GM21360 (cell line): ENCODE measurements at regions not wholly inside any gene's neighbourhood (a gene's known extent, or its start where the extent isn't known, plus 50 kb on each side); places are given as distances from the start of the nearest gene placed in this dataset.

Experiments used
- ATAC-seq: cut with Tn5 transposase; IDR thresholded peaks from one replicate; pipeline ENCODE4 v1.9.1; 2021; ENCODE audit warnings: mild to moderate bottlenecking, moderate library complexity; ENCODE audit not compliant: unreplicated experiment

DNA sequence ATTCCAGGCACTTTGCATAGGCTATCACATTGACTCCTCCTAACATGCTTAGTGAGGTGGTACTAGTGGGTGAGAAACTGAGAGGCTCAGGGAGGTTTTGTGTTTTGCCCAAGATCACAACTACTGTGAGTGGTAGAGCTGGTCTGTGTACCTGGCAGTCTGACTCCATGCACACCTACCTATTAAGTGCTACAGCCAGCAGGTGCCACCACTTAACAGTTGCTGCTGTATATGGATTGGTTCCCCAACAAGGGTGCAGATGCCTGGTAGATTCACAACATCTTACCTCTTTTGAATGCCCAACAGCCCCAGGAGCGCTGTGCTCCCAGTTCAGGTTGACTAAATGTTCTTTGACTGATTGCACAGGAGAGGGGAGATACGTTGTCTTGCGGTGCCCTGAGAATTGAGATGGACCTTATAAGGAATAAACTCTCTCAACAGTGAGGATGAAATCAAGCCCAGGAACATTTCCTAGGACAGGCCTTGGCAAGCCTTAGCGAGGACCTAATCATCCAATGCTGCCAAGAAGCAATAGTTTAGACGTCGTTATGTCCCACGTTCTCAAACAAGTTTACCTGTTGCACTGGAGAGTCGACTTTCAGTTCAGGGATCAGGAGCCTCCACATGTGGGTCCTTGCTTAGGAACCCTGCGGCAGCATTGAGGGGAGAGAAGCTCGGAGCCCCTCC is 78.9 kb upstream of the F3 start:
- ATAC-seq, result no peak

GRCh38 chr1:94619731-94620130 is 78.2 kb upstream of the F3 start:
- no peak for ATAC-seq

DNA sequence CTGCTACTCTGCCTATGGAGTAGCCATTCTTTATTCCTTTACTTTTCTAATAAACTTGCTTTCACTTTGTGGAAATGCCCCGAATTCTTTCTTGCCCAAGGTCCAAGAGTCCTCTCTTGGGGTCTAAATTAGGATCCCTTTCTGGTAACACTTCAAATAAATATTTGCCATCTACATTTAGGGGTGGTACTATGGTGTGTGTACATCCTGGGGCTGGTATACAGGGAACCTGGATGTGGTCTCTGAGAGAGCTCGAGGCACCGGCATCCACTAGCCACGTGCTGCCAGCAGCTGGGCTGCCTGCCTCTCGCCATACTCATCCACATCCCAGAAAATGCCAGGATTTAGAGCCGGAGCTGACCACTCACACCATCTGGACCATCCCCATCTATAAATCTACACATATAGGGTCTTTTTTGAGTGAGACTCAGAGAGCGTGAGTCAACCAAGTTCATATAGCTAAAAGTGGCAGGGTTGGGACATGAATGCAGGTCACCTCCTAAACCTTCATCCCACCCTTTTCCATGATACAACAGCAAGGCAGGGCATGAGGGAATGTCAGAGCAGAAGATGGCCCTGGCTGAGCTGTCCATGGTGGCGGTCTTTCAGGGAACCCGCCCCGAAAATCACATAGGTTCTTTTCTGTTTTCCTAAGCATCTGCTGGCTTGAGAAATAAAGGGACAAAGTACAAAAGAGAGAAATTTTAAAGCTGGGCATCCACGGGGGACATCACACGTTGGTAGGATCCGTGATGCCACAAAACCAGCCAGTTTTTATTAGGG is 76.6 kb upstream of the F3 start:
- no peak for ATAC-seq

DNA sequence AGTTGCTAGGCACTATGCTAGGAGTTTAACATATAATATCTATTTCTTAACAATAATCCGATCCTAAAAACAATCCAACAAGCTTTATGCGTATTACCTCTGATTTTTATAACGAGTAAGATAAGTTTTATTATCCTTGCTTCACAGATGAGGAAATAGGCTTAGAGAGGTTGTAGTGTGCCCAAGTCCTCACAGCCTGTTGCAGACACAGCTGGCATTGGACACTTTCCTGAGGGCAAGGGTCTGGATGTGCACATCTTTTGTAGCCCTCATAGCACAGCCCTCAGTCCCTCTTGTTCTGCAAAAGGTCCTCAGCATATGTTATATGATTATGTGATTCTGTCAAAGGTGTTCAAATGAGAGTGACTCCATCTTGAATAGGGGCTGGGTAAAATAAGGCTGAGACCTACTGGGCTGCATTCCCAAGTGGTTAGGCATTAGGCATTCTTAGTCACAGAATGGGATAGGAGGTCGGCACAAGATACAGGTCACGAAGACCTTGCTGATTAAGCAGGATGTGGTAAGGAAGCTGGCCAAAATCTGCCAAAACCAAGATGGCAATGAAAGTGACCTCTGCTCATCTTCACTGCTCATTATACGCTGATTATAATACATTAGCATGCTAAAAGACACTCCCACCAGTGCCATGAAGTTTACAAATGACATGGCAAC is 75.7 kb upstream of the F3 start:
- ATAC-seq, result no peak

DNA sequence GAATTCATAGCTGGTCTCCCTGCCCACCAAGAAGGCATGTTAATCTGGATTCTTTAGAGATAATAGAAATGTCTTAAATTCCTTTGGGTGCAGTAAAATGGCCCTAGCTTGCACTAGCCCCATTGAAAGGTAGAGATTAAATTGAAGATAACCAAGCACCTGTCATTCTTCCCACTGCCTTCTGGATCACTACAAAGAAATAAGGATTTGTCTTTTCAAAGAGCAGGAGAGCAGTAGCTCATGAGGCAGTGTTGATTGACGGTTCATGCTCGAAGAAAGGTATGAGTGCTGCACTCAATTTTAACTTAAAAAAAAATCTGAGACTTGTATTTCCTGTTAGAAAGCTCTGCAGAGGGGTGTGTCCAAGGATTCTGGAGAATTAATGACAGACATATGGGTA is 74.9 kb upstream of the F3 start:
- ATAC-seq, result no peak

DNA sequence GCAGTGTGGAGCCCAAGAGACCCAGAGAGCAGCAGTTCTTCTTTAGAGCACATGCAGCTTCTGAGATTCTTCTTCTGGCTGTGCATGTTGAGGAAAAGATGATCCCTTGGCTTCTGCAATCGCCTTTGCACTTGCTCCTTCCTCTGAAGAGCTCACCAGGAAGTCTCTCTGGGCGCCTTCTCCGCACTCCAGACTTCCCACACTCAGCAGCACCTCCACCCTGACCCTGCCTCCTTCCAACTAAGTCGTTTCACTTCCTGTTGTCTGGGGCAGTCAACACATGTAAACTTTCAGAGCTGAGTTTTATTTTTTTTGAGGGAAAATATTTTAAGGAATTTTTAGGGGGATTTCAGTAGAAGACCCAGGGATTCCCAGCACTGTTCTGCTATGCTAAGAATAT is 73.4 kb upstream of the F3 start:
- no peak for ATAC-seq

GRCh38 chr1:94614168-94614815 is 72.7 kb upstream of the F3 start:
- no peak for ATAC-seq

DNA sequence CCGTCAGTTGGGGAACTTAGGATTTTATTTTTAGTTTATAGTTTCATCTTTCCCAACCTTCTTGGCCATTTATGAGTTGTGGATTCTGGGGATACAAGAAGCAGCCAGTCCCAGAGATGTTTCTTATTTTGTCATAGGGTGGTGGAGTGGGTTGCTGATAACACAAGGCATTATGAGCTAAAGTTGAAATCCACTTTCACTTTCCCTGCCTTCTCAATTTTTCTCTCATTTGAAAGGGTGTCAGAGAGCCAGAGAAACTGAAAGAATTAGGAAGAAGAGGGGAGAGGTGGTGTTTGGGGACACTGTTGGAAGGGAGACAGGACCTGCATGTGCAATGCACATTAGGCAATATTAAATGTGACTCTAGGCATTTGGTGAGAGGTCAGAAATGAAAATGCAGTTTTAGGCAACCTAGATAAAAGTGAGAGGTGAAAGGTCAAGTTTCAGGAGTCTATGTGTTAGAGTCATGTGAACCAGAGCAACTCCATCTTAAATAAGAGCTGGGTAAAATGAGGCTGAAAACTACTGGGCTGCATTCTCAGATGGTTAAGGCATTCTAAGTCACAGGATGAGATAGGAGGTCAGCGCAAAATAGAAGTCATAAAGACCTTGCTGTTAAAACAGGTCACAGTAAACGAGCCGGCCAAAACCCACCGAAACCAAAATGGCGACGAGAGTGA is 71.1 kb upstream of the F3 start:
- ATAC-seq, result no peak

DNA sequence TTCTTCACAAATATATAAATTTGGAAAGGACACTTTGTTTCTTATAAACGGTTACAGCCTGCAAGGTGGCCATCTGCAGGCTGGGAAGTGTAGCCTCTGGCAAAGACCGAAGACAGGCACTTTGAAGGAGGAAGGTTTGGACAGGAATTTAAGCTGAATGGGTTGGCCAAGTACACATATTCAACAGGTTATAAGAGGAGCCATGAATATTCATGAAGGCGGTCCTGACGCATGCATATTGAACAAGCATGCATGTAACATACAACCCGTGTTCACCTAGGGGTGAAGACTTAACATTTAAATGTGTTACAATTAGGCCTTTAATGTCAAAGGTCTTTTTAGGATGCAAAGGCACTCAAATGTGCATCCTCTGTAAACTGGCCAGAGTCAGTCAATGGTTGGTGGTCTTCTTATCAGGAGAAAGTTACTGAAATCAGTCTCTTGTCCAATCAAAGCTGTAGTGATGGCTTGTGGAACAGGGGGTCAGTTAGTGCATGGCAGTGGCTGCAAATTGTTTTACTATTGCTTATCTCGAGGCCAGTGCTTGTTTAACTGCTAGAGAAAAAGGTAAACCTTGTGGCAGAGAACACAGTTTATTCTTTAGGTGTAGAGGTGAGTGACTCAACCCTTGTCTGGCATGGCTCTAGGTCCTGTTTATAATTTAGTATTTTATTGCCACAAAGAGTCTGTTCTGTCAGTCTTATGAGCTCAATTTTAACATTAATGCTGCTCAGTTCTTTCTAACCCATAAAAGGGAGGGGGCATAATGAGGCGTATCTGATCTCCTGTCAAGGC is 70.3 kb upstream of the F3 start:
- ATAC-seq, result no peak

DNA sequence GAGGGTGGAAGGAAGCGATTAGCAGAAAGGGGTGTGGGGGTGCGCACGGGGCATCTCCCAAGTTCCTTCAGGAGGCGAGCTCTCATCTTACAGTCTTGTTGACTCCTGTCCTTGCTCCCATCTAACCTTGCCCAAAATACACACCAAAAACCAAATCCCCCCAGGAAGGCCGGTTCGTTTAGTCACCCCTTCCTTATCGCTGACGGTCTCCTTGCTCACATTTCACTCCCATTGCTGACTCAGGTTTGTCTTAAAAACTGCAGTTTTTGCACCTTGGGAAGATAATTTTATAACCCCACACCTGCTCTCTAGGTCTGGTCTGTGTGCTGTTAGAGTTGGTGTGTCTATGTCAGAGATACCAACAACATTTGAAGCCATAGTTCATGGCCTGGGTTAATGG is 68.1 kb upstream of the F3 start:
- no peak for ATAC-seq

GRCh38 chr1:94608852-94609530 is 67.4 kb upstream of the F3 start:
- no peak for ATAC-seq

DNA sequence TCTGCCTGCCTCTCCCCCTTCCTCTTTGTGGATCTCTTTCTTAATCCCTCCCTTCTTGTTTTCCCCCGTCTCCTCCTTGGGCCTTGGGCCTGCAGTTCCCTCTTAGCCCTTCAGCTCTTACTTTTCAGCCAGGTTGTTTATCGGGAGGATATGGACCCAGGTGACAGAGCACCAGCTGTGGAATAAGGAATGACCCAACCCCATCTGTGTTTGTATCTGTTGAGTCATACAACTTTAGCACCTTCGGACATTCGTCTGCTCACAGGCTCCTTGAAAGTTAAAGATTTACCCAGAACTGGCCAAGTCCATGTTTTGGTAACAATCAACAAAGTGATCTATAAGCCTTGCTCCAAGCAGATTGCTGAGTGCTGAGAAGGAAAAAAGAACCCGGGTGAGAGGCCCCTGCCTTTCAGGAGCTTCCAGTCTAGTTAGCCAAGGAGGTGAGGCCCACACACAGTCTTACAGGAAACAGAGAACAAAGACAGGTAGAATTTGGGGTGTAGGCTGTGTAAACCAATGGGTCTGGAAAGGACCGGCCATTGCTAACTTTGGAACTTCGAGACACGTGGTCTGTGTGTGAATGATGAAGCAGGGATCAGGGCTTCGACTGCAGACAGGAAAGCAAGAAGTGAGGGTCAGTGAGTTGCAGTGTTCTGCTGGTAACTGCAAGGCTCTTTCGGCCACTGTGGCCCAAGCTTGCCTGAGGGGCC is 66.7 kb upstream of the F3 start:
- ATAC-seq, result no peak

DNA sequence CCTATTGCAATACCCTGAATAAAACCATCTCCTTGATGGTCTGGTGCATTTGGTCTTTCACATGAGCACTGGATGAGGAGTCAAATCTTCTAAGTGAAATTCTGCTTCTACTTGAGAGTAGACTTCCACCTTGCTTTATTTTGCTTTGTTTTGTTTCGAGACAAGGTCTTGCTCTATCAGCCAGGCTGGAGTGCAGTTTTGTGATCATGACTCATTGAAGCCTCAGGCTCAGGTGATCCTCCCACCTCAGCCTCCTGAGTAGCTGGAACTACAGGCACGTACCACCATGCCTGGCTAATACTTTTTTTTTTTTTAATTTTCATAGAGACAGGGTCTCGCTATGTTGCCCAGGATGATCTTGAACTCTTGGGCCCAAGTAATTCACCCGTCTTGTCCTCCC is 65.8 kb upstream of the F3 start:
- no peak for ATAC-seq

DNA sequence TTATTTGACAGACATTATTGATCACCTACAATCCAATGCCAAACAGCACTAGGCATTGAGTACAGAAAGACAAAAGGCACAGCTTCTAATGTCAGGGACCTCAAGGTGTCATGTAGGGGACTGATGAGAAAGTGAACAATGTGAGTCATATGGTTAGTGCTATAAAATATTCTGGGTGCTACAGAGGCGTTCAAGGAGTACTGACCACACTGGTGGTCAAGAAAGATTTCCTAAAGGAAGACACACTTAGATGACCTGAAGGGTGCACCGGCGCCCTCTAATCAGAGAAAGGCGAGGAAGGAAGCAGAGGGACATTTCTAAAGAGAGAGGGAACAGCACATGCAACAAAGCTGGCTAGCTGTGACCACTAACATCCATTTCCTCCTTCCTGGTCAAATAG is 64.9 kb upstream of the F3 start:
- no peak for ATAC-seq

- ATAC-seq, result no peak
Observed at GRCh38 chr1:94603663-94604062, 62.1 kb upstream of the F3 start.

DNA sequence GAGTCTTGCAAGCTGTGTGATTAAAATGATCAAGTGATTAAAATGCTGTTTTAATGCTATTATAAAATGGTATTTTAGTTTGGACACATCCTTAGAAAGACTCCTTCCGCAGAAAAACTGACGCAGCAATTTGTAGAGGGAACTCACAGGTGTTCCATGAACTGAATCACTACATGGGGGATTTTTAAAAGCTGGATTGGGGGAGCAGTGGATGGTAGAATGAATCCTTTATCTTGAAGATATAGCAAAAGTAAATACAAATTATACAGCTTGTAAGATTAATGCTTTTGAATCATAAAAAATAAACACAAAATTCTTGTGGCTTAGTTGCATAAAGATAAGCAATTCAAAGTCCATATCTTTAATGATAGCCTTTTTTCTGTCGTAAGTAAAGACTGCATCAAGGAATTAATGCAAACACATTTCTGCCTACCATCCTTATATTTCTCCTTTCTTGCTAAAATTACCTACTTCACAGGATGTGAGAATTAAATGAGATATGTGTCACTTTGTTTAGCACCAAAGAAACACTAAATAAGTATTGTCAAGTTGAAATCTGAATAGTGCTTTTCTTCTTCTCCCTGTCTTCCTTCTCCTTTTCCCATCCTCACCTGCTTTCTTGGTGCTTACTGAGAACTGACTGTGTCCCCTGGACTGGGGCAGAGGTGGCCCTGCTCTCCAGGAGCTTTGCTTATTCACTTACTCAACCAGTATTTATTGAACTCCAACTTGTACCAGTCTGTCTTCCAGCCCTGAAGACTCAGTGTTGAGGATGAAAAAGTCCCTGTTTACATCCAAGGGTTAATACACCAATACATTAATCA is 61.5 kb upstream of the F3 start:
- no peak for ATAC-seq

DNA sequence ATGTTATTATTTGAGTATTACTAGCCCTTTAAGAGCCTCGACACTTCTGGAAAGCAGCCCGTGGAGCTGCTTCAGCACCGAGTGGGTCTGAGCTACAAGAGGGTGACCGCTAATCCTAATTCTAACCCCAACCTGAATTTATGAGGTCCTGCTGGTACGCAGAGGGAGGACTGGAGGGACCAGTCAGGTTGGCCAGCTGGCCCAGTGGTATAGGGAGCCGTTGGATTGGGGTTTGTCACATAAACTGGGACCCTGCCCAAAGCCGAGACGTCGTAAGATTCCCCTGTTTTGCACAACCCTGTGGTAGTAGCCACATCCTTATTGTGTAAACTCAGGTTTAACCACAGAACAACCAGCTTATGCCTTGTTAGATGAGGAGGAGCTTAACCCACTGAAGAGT is 60.8 kb upstream of the F3 start:
- no peak for ATAC-seq

- ATAC-seq, result no peak
Observed at GRCh38 chr1:94600556-94600955, 59.0 kb upstream of the F3 start.
